ENCODE measurements at regions not wholly inside any gene's neighbourhood (a gene's known extent, or its start where the extent isn't known, plus 50 kb on each side); places are given as distances from the start of the nearest gene placed in this dataset.

GRCh38 chr4:18858229-18858922, 836.8 kb upstream of the LCORL start:
- H3K4me1 Mint-ChIP-seq, result no peaks in the 10 kb centered on the region
- H3K27me3 Mint-ChIP-seq, result no peaks in the 10 kb centered on the region
- H3K36me3 Mint-ChIP-seq, result no peaks in the 10 kb centered on the region

GRCh38 chr4:18850867-18851266, 829.3 kb upstream of the LCORL start:
- no peak overlapping the region for H3K27ac Mint-ChIP-seq
- H3K9me3 Mint-ChIP-seq, result no peaks in the 10 kb centered on the region
- no peaks in the 10 kb centered on the region for H3K27me3 Mint-ChIP-seq
- H3K4me1 Mint-ChIP-seq, result no peaks in the 10 kb centered on the region
- H3K4me3 Mint-ChIP-seq, result no peak overlapping the region
- DNase-seq, result no peak
- no peaks in the 10 kb centered on the region for H3K36me3 Mint-ChIP-seq

More at GRCh38 chr4:18858229-18858922, 836.8 kb upstream of the LCORL start:
- Mint-ChIP-seq H3K4me3 (no peak overlapping the region), H3K9me3 (no peaks in the 10 kb centered on the region), H3K27ac (no peak overlapping the region)
- no peak for DNase-seq

GRCh38 chr4:18847249-18847890, 825.8 kb upstream of the LCORL start:
- Mint-ChIP-seq H3K36me3 (no peaks in the 10 kb centered on the region), H3K27ac (no peak overlapping the region), H3K4me1 (no peaks in the 10 kb centered on the region), H3K9me3 (peaks cover 3% of the 10 kb centered on the region), H3K27me3 (no peaks in the 10 kb centered on the region), H3K4me3 (no peak overlapping the region)
- no peak for DNase-seq

- Mint-ChIP-seq H3K4me1 (no peaks in the 10 kb centered on the region), H3K27me3 (no peaks in the 10 kb centered on the region), H3K27ac (no peak overlapping the region), H3K36me3 (no peaks in the 10 kb centered on the region), H3K9me3 (peaks cover 4% of the 10 kb centered on the region), H3K4me3 (no peak overlapping the region)
- no peak for DNase-seq
These were observed 824.8 kb upstream of the LCORL start for GRCh38 chr4:18846313-18846712.

- no peak for DNase-seq
- Mint-ChIP-seq H3K27me3 (no peaks in the 10 kb centered on the region), H3K27ac (no peak overlapping the region), H3K36me3 (no peaks in the 10 kb centered on the region), H3K9me3 (peaks cover 6% of the 10 kb centered on the region), H3K4me1 (no peaks in the 10 kb centered on the region), H3K4me3 (no peak overlapping the region)
These were observed 823.2 kb upstream of the LCORL start for GRCh38 chr4:18844726-18845125.

- H3K36me3 Mint-ChIP-seq, result no peaks in the 10 kb centered on the region
- H3K27me3 Mint-ChIP-seq, result no peaks in the 10 kb centered on the region
- H3K4me1 Mint-ChIP-seq, result no peaks in the 10 kb centered on the region
- no peak overlapping the region for H3K4me3 Mint-ChIP-seq
- H3K27ac Mint-ChIP-seq, result no peak overlapping the region
- H3K9me3 Mint-ChIP-seq, result peaks cover 6% of the 10 kb centered on the region
- no peak for DNase-seq
These were observed 820.9 kb upstream of the LCORL start for GRCh38 chr4:18842431-18842830.

- DNase-seq, result no peak
- Mint-ChIP-seq H3K9me3 (peaks cover 6% of the 10 kb centered on the region), H3K27ac (no peak overlapping the region), H3K27me3 (no peaks in the 10 kb centered on the region), H3K36me3 (no peaks in the 10 kb centered on the region), H3K4me1 (no peaks in the 10 kb centered on the region), H3K4me3 (no peak overlapping the region)
These were observed 818.9 kb upstream of the LCORL start for GRCh38 chr4:18840481-18840880.

- Mint-ChIP-seq H3K27ac (no peak overlapping the region), H3K27me3 (no peaks in the 10 kb centered on the region), H3K4me1 (no peaks in the 10 kb centered on the region), H3K36me3 (no peaks in the 10 kb centered on the region), H3K9me3 (no peaks in the 10 kb centered on the region), H3K4me3 (no peak overlapping the region)
- DNase-seq, result no peak
These were observed 794.8 kb upstream of the LCORL start for GRCh38 chr4:18816228-18816895.

GRCh38 chr4:18815779-18816173, 794.2 kb upstream of the LCORL start:
- H3K27ac Mint-ChIP-seq, result no peak overlapping the region
- DNase-seq, result no peak
- no peak overlapping the region for H3K4me3 Mint-ChIP-seq
- no peaks in the 10 kb centered on the region for H3K9me3 Mint-ChIP-seq
- H3K4me1 Mint-ChIP-seq, result no peaks in the 10 kb centered on the region
- no peaks in the 10 kb centered on the region for H3K27me3 Mint-ChIP-seq
- no peaks in the 10 kb centered on the region for H3K36me3 Mint-ChIP-seq

GRCh38 chr4:18815081-18815778, 793.7 kb upstream of the LCORL start:
- Mint-ChIP-seq H3K9me3 (no peaks in the 10 kb centered on the region), H3K27me3 (no peaks in the 10 kb centered on the region), H3K27ac (no peak overlapping the region), H3K4me1 (no peaks in the 10 kb centered on the region), H3K36me3 (no peaks in the 10 kb centered on the region), H3K4me3 (no peak overlapping the region)
- DNase-seq, result no peak

GRCh38 chr4:18813771-18814170, 792.2 kb upstream of the LCORL start:
- no peaks in the 10 kb centered on the region for H3K27me3 Mint-ChIP-seq
- H3K36me3 Mint-ChIP-seq, result no peaks in the 10 kb centered on the region
- H3K4me3 Mint-ChIP-seq, result no peak overlapping the region
- H3K9me3 Mint-ChIP-seq, result no peaks in the 10 kb centered on the region
- no peaks in the 10 kb centered on the region for H3K4me1 Mint-ChIP-seq
- no peak overlapping the region for H3K27ac Mint-ChIP-seq
- no peak for DNase-seq

GRCh38 chr4:18813055-18813454, 791.5 kb upstream of the LCORL start:
- no peak overlapping the region for H3K4me3 Mint-ChIP-seq
- H3K36me3 Mint-ChIP-seq, result no peaks in the 10 kb centered on the region
- no peak overlapping the region for H3K27ac Mint-ChIP-seq
- no peaks in the 10 kb centered on the region for H3K4me1 Mint-ChIP-seq
- no peaks in the 10 kb centered on the region for H3K9me3 Mint-ChIP-seq
- H3K27me3 Mint-ChIP-seq, result no peaks in the 10 kb centered on the region
- DNase-seq, result no peak

GRCh38 chr4:18803781-18804180, 782.2 kb upstream of the LCORL start:
- Mint-ChIP-seq H3K9me3 (no peaks in the 10 kb centered on the region), H3K36me3 (no peaks in the 10 kb centered on the region), H3K27me3 (no peaks in the 10 kb centered on the region), H3K27ac (no peak overlapping the region), H3K4me3 (no peak overlapping the region), H3K4me1 (no peaks in the 10 kb centered on the region)
- no peak for DNase-seq

GRCh38 chr4:18798123-18798522, 776.6 kb upstream of the LCORL start:
- no peak for DNase-seq
- Mint-ChIP-seq H3K27ac (no peak overlapping the region), H3K9me3 (no peaks in the 10 kb centered on the region), H3K4me3 (no peak overlapping the region), H3K4me1 (no peaks in the 10 kb centered on the region), H3K27me3 (no peaks in the 10 kb centered on the region), H3K36me3 (no peaks in the 10 kb centered on the region)

- no peak overlapping the region for H3K27ac Mint-ChIP-seq
- no peak overlapping the region for H3K4me3 Mint-ChIP-seq
- H3K4me1 Mint-ChIP-seq, result no peaks in the 10 kb centered on the region
These were observed 774.2 kb upstream of the LCORL start for GRCh38 chr4:18795794-18796193.

More at GRCh38 chr4:18795794-18796193, 774.2 kb upstream of the LCORL start:
- Mint-ChIP-seq H3K27me3 (no peaks in the 10 kb centered on the region), H3K9me3 (no peaks in the 10 kb centered on the region), H3K36me3 (no peaks in the 10 kb centered on the region)
- no peak for DNase-seq

All from activated naive CD8-positive, alpha-beta T cell treated with anti-CD3 and anti-CD28 coated beads for 36 hours (primary cell).